Stimulated activated CD4-positive, alpha-beta T cell treated with anti-CD3 and anti-CD28 coated beads, Interleukin-2, amount 100 ng/mL, for 4 hours (primary cell): ENCODE measurements at regions not wholly inside any gene's neighbourhood (a gene's known extent, or its start where the extent isn't known, plus 50 kb on each side); places are given as distances from the start of the nearest gene placed in this dataset.
A peak's percentile ranks its signal among the peaks of the same experiment; 100 is the strongest.

Source experiments
- DNase-seq: peaks from one replicate; pipeline ENCODE4 v3.0.0-alpha.2; 2020; ENCODE audit warnings: low read depth

DNA sequence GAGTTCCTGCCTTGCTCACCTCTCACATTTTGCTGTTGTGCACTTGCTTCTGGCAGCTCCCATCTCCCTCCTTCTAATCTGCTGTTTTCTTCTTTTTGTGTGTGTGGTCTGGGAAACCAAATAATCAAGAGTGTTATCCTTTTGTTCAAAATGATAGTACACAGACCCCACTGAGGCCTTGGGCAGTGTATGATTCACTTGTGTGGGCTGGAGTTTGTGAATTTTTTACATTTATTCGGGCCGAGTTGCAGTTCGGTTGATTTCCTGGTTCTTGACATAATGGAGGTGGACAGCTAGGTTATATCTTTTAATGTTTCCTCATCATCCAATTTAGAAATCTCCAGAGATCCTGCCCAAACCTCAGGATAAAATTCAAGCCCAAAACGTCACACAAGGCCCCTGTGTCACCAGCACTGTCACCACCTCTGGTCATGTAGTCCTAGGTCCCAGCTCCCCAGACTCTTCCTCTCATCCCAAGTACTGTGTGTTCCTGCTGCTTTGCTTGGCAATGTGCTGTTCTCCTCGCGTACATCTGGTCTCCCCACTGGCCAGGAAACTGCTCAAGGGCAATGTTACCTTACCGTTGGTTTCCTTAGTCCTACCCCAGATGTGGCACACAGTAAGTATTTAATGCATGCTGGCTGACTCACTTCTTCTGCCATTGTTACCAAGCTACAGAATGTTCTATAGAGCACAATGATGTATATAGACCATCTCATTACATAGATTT, 55.7 kb upstream of the PHACTR2 start:
- no peak for DNase-seq

DNA sequence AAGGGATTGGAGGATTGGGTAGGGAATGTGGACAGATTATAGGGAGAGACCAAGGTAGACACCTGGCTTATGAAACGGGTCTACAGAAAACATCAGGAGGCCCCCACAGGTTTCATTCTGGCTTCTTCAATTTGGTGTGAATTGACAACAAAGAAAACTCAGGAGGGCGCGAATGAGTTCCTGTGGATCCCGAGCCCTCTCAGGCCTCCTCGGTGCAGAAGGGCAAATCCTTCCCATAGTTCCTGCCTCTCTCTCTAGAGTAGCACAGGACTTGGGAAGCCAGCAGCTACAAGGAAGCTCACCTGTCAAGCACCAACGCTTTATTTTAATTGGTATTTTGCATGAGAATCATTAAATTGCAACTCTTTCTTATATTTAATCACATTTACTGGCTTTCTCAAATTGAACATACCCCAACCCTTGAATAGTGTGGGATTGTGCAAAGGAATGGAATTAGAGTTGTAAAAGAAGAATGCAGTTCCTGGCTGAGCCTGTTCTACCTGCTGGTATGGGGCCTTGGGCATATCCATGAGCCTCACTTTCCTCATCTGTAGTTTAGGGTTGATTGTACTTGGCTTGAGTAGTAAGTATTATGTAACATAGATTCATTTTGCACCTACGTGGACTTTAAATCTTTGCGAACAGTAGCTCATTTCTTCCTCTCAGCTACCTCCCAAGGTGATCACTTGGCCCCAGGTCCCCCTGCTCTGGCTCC, 56.4 kb upstream of the PHACTR2 start:
- no peak for DNase-seq

DNA sequence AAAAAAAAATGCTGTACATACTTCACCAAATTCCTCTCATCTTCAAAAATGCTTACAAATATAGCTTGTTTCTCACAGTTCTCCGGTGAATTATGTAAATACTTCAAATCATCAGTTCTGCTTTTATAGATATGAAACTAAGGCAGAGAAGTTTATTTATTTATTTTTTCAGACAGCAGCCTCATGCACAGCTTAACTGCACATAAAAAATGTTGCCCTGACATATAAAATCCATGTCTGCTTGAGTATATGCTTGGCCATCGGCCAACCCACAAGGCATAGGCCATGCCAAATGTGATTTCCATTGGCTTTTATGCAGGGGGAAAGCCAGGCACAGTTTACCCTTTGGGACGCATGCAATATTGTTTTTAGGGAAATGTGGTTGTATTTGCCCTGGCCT, 57.3 kb upstream of the PHACTR2 start:
- no peak for DNase-seq

DNA sequence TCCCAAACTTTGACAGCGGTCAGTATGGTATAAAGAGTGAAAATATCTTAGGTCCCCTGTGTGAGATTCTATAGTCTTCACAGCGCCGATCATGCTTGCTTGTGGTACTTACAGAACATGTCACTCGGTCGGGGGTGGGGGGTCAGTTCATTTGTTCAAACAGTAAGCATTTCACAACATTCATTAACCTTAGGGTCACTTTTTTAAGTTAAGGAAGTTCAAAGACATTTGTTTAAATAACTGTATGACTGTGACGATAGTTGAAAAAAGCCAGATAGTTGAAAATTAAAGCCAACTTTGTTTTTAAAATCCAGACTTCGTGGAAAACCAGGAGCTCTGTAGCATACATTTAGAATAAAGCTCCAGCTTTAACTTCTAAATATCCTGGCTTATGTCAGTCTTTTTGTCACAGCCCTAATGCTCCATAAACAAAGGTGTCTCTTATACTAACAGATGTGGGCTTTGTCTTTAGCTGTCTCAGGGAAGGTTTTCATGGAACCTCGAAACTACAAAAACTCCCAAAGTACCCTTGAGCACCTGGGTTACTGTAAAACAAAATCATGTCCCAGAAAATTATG, 57.9 kb upstream of the PHACTR2 start:
- DNase-seq: no peak

DNA sequence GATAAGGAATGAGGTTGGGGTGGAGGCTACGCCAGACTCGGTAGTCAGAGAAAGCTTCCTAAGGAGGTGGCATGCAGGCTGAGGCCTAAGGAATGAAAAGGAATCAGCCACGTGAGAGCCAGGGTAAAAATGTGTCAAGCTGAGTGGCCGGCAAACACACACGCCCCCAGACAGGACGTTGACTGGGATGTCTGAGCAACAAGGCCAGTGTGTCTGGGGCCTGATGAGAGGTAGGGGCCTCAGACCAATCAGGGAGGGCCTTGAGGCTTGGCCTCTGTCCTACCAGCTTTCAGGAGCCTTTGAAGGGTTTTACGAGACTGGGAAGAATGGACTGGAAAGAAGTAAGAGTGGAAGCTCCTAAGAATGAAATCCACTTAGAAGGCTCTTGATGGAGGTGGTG, 61.0 kb upstream of the PHACTR2 start:
- DNase-seq: no peak

DNA sequence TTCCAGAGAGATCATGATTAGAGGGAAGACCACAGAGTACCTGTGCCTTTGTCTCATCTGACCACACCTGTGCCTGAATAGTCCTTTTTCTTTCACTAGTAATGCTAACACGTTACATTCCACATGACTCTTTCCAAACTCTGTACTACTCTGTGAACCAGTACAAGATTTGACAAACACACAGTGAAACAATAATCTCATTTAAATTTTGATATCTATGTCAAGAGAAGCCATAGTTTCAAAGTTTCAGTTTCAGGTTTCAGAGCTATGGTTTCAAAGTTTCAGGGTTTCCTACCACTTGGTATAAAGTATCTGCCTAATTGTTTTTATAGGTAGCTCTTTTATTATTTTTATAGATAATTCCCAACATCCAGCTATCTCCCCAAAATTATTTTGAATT, 62.0 kb upstream of the PHACTR2 start:
- DNase-seq: no peak

DNA sequence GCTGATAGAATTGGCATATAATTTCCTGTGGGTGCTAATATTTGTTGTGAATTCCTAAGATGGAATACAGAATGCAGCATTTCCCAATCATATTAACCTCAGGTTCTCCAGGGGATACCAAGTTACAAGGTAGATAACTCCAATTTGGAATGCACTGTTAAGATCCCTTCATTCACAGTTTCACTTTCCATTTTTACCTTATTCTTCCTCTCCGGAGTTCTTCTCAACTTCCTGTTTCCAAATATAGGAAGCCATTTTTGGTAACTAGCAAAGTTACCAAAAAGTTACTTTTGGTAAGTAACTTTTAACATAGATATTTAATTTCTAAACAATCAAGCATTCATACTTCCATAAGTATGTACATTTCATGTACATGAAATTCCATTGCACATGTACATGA, 63.5 kb upstream of the PHACTR2 start:
- no peak for DNase-seq

DNA sequence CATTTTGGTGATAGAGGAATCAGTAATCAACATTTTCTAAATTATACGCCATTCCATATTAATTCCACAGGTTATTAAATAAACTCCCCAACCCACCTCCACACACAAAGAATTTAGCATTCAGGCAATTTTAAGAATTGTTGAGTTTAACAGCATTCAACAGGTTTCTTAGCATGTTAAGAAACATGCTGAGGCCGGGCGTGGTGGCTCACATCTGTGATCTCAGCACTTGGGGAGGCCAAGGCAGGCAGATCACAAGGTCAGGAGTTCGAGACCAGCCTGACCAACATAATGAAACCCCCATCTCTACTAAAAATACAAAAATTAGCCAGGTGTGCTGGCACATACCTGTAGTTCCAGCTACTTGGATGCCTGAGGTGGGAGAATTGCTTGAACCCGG, 64.0 kb upstream of the PHACTR2 start:
- no peak for DNase-seq

DNA sequence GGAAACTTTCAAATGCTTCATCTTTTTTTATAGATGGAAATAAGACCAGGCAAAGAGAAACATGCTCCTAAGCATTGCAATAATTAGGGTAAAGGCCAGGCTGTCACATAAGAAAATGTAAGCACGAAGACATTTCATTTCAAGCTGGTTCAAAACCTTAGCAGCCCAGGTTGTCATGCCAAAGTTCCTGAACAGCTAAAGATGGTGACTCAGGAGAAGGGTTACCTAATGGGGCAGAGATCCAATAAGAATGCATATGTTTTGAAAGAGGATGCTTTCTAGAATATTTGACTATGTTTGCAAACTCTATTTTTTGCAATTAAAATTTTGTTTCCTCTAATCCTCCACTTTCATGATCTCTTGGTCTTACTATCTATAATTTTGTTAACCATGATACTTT, 65.6 kb upstream of the PHACTR2 start:
- DNase-seq: no peak

DNA sequence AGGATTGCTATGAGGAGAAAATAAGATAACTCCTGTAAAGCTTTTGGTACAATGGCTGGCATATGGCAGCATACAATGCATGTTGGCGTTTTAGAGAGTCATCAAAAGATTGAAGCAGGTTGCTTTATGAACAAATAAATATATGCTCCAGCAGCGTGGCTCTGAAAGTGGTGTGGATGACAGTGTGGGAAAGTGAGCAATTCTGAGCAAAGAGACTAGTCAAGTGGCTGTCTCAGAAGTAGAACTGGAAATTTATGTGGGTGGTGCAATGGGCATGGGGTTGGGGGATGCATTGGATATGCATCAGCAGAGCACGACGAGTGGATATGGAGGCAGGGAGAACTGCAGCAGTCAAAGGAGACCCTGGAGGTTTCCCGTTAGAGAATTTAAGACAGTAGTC, 66.2 kb upstream of the PHACTR2 start:
- no peak for DNase-seq

DNA sequence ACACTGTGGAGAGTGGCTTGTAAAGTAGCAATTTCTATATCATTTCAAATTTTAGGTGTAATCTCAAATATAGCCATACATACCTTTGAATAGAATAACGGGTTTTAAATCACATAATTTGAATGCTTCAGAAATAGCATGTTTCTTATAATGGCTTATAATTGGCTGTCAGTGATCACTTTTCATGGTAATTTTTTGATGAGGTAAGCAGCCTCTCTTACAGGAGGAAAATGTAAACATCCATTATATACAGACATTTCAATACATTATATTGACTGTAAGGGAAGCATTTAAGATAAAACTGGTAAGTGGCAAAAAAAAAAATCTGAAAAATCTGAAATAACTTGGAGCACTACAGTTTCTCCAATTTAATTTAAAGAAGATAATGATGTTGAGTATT, 67.8 kb upstream of the PHACTR2 start:
- no peak for DNase-seq

DNA sequence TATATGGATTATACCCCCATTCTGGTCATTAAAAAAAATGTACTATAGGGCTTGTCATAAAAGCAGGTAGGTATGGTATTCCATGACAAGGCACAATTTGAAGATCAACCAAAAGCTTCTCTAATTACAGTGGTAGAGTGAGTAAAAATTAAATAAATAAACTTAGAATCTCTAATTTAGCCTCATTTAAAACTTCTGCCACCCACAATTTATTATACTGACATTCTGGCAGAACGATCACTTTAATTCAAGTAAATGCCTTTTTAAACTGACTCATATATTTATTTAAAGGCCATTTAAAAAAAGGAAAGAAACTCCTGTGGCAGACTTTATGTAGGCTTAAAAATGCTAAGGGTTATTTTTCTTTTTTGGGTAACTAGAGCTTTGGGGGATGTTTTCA, 68.3 kb upstream of the PHACTR2 start:
- no peak for DNase-seq

DNA sequence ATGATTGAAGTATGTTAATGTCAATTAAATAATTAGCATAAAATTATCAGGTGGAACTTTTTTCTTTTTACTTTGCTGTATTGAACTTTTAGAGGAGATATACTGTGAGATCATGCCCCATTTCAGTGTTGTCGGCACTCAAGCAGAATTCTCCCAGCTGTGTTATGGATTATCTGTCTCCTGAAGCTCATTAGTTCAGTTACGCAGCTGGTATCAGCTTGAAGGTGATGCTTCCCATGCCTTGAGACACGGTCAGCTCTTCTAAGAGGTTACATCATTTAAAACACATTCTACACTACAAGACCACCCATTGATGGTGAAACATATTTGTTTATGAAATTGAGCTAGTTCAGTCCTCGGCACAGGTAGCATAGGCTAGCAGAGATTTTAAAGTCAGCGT, 68.9 kb upstream of the PHACTR2 start:
- no peak for DNase-seq

DNA sequence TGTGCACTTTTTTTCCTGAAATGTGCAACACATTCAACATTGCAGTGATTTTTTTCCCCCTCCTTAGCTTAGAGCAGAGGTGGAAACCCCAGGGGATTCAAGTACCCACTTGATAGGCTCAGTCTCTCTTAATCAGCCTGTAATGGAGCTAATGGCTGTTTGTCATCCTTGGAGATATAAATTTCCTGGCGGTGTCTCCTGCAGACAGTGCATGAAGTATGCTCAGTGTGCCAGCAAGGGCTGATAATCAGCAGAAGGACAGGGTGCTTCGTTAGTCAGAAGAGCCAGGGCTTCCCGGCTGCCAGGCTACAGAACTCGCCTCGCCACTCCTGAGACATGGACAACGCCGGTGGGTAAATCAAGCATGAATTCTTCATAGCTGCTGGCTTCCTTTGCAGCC, 69.8 kb upstream of the PHACTR2 start:
- DNase-seq: no peak

DNA sequence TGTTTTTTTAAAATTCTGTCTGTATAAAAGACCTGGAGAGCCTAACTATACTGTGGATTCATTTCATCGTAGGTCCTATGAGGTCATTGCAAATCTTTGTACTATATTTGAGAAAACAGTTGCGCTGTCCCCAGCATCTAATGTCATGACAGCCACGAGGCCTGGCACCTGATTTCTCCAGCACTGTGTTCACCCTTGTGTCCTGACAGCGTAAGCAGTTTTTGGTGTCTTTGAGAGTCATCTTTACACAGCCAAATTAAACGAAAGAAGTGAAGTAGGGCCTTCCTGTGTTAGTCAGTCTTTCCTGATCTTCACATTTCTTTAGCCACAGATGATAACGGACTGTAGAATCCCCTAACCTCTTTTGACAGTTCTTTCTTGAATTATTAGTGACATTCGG, 70.6 kb upstream of the PHACTR2 start:
- DNase-seq: no peak

DNA sequence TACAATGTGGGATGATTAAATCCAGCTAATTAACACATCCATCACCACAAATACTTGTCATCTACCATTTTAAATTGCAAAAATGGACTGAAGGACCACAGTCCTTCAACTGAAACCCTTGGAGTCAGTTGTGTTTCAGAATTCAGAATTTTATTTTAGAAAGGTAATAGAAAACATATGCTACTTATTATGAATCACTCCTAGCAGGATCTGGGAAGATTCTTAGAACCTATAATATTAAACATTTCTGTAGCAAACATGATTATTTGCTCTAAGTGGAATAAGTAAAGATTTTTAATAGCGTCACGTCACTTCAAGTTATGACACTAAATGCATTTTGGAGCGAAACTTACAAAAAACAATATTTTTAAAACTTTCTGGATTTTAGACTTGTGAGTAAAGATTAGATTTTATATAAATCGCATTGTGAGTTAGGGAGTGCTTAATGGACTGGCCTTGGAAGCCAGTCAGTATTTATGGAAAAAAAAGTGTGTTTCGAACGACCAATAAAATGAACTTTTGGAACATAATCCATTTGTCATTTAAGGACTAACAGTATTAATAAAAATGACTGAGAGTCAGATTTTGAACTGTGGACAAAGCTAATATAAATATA, 71.8 kb upstream of the PHACTR2 start:
- no peak for DNase-seq

DNA sequence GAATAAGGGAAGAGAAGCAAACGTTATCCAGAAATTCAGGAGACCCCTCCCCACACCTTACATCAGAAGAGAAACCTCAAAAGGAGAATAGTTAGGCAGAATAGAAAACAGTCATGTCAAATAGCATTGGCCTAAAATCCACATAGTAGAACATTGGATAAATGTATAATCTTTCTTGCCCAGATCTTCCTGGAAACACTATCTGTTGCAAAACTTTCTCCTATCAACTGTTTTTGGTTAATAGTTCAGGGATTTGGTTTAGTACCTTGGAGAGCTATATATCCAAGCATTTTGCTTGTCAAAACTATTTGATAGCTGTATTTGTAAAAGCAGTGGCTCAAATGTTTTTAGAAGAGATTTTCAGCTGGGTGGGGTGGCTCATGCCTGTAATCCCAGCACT, 74.3 kb upstream of the PHACTR2 start:
- no peak for DNase-seq

DNA sequence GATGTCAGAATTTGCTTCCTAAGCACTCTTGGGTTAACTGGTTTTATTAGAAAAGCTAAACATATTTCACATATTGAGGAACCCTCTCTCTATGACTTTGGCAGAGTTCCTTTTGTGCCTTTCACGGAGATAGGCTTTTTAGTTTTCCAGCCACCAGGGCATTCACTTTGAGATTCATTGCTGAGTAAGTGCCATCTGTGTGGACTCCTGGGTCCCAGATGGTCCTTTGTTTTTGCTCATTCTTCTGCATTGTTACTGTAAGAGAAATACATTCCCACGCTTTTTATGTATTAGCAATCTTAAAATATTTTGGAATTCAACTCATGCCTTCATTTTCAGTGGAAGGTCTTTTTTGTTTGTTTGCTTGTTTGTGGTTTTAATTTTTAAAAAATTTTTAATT, 76.3 kb upstream of the PHACTR2 start:
- DNase-seq: no peak

DNA sequence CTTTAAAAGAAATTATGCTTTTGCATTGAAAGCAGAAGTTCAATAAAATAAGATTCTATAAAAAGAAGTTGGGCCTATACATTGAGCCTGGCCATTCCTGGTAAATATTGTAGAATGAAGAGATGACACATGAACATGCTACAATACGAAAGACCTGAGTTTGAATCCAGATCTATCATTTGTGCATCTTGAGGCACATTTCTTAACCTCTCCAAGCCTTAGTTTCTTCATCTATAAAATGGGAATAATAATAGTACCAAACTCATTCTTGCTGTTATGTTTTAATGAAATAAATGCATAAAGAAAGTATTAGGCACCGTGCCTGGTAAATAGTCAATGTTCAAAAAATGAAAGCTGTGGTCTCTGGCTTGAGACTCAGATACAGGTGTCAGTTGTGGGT, 76.9 kb upstream of the PHACTR2 start:
- no peak for DNase-seq

DNA sequence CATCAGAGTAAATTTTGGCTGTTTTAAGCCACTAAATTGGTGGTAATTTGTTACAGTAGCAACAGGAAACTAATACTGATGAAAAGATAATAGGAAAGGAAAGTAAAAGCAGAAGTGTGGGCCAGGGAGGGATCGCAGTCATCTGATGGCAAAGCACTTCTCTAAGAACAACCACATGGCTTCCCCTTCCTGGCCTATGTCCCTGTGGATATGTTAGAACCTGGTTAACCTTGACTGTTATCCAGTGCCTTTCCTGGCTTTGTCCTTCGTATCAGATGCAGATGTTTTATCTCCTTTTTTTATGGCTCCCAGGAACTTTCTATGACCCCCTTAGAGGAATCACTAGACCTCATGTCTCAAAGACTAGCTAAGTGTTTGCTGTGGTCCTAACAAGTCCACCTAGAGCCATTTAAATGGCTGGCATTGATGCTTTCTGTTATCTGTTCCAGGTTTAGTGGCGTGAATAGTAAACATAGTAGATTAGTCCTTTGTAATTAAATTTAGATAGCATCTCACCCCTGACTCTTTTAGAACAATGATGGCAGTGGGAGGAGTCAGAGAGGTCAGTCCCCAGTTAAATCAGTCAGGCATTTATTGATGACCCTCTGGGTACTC, 79.2 kb upstream of the PHACTR2 start:
- peak; percentile 4 for DNase-seq

DNA sequence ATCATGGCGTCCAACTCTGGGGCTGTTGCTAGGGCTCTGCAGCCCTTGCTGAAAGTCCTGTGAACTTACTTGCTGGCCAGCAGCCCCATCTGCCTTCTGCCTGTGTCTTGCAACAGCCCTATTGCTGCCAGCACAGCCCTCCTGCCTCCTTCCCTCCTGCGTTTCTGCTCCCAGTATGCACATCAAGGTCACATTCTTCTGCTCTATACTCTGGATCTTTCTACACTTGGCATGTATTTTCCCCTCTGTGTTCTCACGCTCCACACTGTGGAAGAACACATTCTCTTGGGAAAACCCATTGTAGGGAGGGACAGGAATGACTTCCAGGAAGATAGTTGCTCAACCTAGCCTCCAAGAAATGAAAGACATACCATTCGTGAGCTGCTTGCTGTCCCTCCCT, 80.9 kb upstream of the PHACTR2 start:
- no peak for DNase-seq

DNA sequence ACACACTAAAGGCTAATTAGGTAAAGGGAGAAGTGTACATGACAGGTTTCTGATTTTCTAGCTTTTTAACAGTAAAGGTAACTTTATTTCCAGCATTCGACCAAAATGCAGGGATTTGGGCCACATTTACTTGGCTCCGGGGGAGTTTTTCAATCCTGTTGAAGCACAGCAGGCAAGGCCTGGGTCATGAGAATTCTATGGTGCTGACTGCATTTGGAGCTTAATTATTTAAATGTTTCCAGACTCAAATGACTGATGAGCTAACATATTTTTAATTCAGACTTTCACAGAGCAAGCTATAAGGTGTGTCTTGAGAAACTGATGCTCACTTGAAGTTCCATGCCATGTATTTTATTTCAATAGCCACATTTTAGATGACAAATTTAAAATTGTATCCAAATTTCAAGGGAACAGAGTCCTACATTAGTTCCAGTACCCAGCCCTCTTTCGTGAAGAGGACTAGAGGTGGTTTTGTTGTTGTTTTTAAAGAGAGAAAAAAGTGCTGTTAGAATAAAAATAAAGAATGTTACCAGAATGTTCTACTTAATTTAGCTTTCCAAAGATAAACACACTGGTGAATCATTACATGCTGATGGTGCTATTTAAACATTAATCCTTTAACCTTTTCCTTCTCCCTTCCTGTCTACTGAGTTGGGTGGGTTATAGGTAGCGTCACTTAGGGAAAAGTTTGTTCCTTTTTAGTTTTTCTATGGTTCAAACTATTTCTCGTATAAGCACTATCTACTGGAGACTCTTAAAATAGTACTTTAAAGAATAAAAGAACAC, 82.3 kb upstream of the PHACTR2 start:
- no peak for DNase-seq
